IMR-90 (cell line): ENCODE measurements at regions not wholly inside any gene's neighbourhood (a gene's known extent, or its start where the extent isn't known, plus 50 kb on each side); places are given as distances from the start of the nearest gene placed in this dataset.

Source experiments
- ATAC-seq: fragments of 200-7000 bp; cut with Tn5 transposase; 2 replicates; pipeline ENCODE4 v1.9.1; 2020; ENCODE audit warnings: low read depth, mild to moderate bottlenecking, moderate library complexity
- BruUV-seq: library from RNA; stranded (reverse); fragments of 400-500 nt; replicated peaks from 2 replicates; lab custom pipeline; 2021; lab: Mats Ljungman, UMichigan
- CTCF ChIA-PET: fragments of 300-600 bp; formaldehyde crosslinking; extraction: SDS; loops from one replicate; lab custom pipeline; 2021; ENCODE audit warnings: antibody characterized with exemption; lab: Yijun Ruan, JAX
- POLR2A ChIA-PET: fragments of 300-600 bp; sonication (Branson Sonifier 250); formaldehyde crosslinking; loops from one replicate; lab custom pipeline; 2022; ENCODE audit warnings: antibody characterized with exemption; ENCODE audit not compliant: unreplicated experiment; lab: Charles Lee
- DNase-seq: peaks from one replicate; pipeline ENCODE4 v3.0.0; 2013
- H2AFZ ChIP-seq: replicated peaks from 2 replicates; pipeline ENCODE3; 2013; ENCODE audit warnings: low read length, mild to moderate bottlenecking; ENCODE audit not compliant: poor library complexity
- H2AK5ac ChIP-seq: 2 replicates; pipeline ENCODE4 v1.6.1; 2013; ENCODE audit warnings: low read depth, low read length, inconsistent platforms
- H2AK9ac ChIP-seq: replicated peaks from 2 replicates; pipeline ENCODE3; 2013; ENCODE audit warnings: mild to moderate bottlenecking, low read depth, low read length, moderate library complexity; ENCODE audit not compliant: poor library complexity
- H2BK120ac ChIP-seq: 2 replicates; pipeline ENCODE4 v1.6.1; 2013; ENCODE audit warnings: low read depth, low read length, inconsistent platforms
- H2BK15ac ChIP-seq: 3 replicates; pipeline ENCODE4 v1.6.1; 2013; ENCODE audit warnings: low read depth, low read length, inconsistent platforms
- H2BK20ac ChIP-seq: 2 replicates; pipeline ENCODE4 v1.6.1; 2013; ENCODE audit warnings: low read depth, mild to moderate bottlenecking, inconsistent platforms, low read length, moderate library complexity
- H2BK5ac ChIP-seq: 2 replicates; pipeline ENCODE4 v1.6.1; 2013; ENCODE audit warnings: mild to moderate bottlenecking, low read depth, low read length, inconsistent platforms; ENCODE audit not compliant: poor library complexity, severe bottlenecking
- H3K14ac ChIP-seq: replicated peaks from 2 replicates; pipeline ENCODE4 v1.6.1; 2013; ENCODE audit warnings: low read depth, low read length, inconsistent platforms
- H3K18ac ChIP-seq: 2 replicates; pipeline ENCODE4 v1.6.1; 2013; ENCODE audit warnings: low read depth, low read length, control low read depth
- H3K23ac ChIP-seq: 2 replicates; pipeline ENCODE4 v1.6.1; 2013; ENCODE audit warnings: low read depth, low read length, inconsistent platforms
- H3K27ac ChIP-seq: 2 replicates; pipeline ENCODE4 v1.5.1; 2013; ENCODE audit warnings: mild to moderate bottlenecking, control low read depth, low read length; ENCODE audit not compliant: insufficient read depth
- H3K27me3 ChIP-seq: 2 replicates; pipeline ENCODE4 v1.6.1; 2013; ENCODE audit warnings: low read length; ENCODE audit not compliant: control insufficient read depth, insufficient read depth
- H3K36me3 ChIP-seq: 2 replicates; pipeline ENCODE4 v1.6.1; 2013; ENCODE audit warnings: low read length, mixed read lengths; ENCODE audit not compliant: control insufficient read depth, insufficient read depth
- H3K4ac ChIP-seq: 2 replicates; pipeline ENCODE4 v1.6.1; 2013; ENCODE audit warnings: low read depth, low read length, inconsistent platforms
- H3K4me1 ChIP-seq: 2 replicates; pipeline ENCODE4 v1.6.1; 2013; ENCODE audit warnings: low read length, mixed read lengths; ENCODE audit not compliant: control insufficient read depth, insufficient read depth
- H3K4me2 ChIP-seq: 2 replicates; pipeline ENCODE4 v1.6.1; 2013; ENCODE audit warnings: low read depth, mild to moderate bottlenecking, control low read depth, low read length, moderate library complexity
- H3K4me3 ChIP-seq: 2 replicates; pipeline ENCODE4 v1.5.1; 2013; ENCODE audit warnings: low read depth, mild to moderate bottlenecking, control low read depth, low read length, moderate library complexity; ENCODE audit not compliant: insufficient read depth
- H3K56ac ChIP-seq: 2 replicates; pipeline ENCODE4 v1.6.1; 2013; ENCODE audit warnings: low read length, inconsistent platforms; ENCODE audit not compliant: insufficient read depth; ENCODE audit errors: extremely low read depth
- H3K79me1 ChIP-seq, 2 experiments: 2 replicates each; pipeline ENCODE4 v1.6.1; 2013; ENCODE audit warnings: low read length in 2 of 2, inconsistent platforms in 1 of 2, low read depth in 1 of 2
- H3K9ac ChIP-seq: 2 replicates; pipeline ENCODE4 v1.6.1; 2013; ENCODE audit warnings: low read depth, low read length, control low read depth
- H3K9me1 ChIP-seq: 2 replicates; pipeline ENCODE4 v1.6.1; 2013; ENCODE audit warnings: low read length, inconsistent platforms; ENCODE audit not compliant: insufficient read depth
- H3K9me3 ChIP-seq: 2 replicates; pipeline ENCODE4 v1.6.1; 2013; ENCODE audit warnings: low read length; ENCODE audit not compliant: control insufficient read depth, insufficient read depth
- H4K20me1 ChIP-seq: 2 replicates; pipeline ENCODE4 v1.6.1; 2013; ENCODE audit warnings: low read length, inconsistent platforms; ENCODE audit not compliant: insufficient read depth
- H4K5ac ChIP-seq: 2 replicates; pipeline ENCODE4 v1.6.1; 2013; ENCODE audit warnings: mild to moderate bottlenecking, low read depth, low read length, control low read depth
- H4K8ac ChIP-seq, 2 experiments: 2 replicates each; pipeline ENCODE4 v1.6.1; 2013; ENCODE audit warnings: low read depth in 2 of 2, low read length in 2 of 2, control low read depth in 1 of 2, inconsistent platforms in 1 of 2
- H4K91ac ChIP-seq: 2 replicates; pipeline ENCODE4 v1.6.1; 2013; ENCODE audit warnings: low read depth, low read length, inconsistent platforms; ENCODE audit not compliant: insufficient read depth
- BHLHE40 ChIP-seq: fragments of 150-350 bp; IDR thresholded peaks from 2 replicates; pipeline ENCODE4 v1.6.1; 2016; ENCODE audit warnings: mild to moderate bottlenecking, low read depth, low read length
- CEBPB ChIP-seq: IDR thresholded peaks from 2 replicates; pipeline ENCODE4 v1.6.1; 2012; ENCODE audit warnings: low read depth, low read length, improper control_type of control experiment
- CHD1 ChIP-seq: IDR thresholded peaks from 2 replicates; pipeline ENCODE4 v1.6.1; 2012; ENCODE audit warnings: low read depth, low read length, improper control_type of control experiment
- CTCF ChIP-seq: conservative IDR thresholded peaks from 2 replicates; pipeline ENCODE4 v1.5.1; 2012; ENCODE audit warnings: mild to moderate bottlenecking, low read depth, low read length, improper control_type of control experiment
- ELK1 ChIP-seq: fragments of 150-350 bp; IDR thresholded peaks from 2 replicates; pipeline ENCODE4 v1.6.1; 2016; ENCODE audit warnings: low read depth, mild to moderate bottlenecking, low read length, moderate library complexity, borderline replicate concordance
- FOS ChIP-seq: fragments of 150-350 bp; IDR thresholded peaks from 2 replicates; pipeline ENCODE4 v1.6.1; 2016; ENCODE audit warnings: low read depth, low read length
- MAFK ChIP-seq: IDR thresholded peaks from 2 replicates; pipeline ENCODE4 v1.6.1; 2012; ENCODE audit warnings: low read depth, low read length, improper control_type of control experiment
- MAZ ChIP-seq: IDR thresholded peaks from 2 replicates; pipeline ENCODE4 v1.6.1; 2012; ENCODE audit warnings: low read depth, mild to moderate bottlenecking, low read length, improper control_type of control experiment, moderate library complexity, borderline replicate concordance
- MXI1 ChIP-seq: IDR thresholded peaks from 2 replicates; pipeline ENCODE4 v1.6.1; 2012; ENCODE audit warnings: low read depth, mild to moderate bottlenecking, low read length, moderate library complexity, borderline replicate concordance
- NFE2L2 ChIP-seq: fragments of 150-350 bp; IDR thresholded peaks from 2 replicates; pipeline ENCODE4 v1.6.1; 2016; ENCODE audit warnings: low read depth, mild to moderate bottlenecking, low read length
- POLR2A ChIP-seq: IDR thresholded peaks from 2 replicates; pipeline ENCODE4 v1.6.1; 2012; ENCODE audit warnings: mild to moderate bottlenecking, low read depth, low read length
- RAD21 ChIP-seq: IDR thresholded peaks from 2 replicates; pipeline ENCODE4 v1.6.1; 2012; ENCODE audit warnings: low read length, improper control_type of control experiment
- RCOR1 ChIP-seq: IDR thresholded peaks from 2 replicates; pipeline ENCODE4 v1.6.1; 2012; ENCODE audit warnings: mild to moderate bottlenecking, low read length, improper control_type of control experiment; ENCODE audit not compliant: insufficient replicate concordance
- RFX5 ChIP-seq: IDR thresholded peaks from 2 replicates; pipeline ENCODE4 v1.8.0; 2012; ENCODE audit warnings: low read depth, mild to moderate bottlenecking, low read length, moderate library complexity
- SMC3 ChIP-seq: fragments of 150-350 bp; IDR thresholded peaks from 2 replicates; pipeline ENCODE4 v1.6.1; 2016; ENCODE audit warnings: low read depth, mild to moderate bottlenecking, antibody characterized with exemption, low read length, moderate library complexity
- USF2 ChIP-seq: fragments of 150-350 bp; IDR thresholded peaks from 2 replicates; pipeline ENCODE4 v1.6.1; 2017; ENCODE audit warnings: mild to moderate bottlenecking, antibody characterized with exemption, low read length, low read depth
- WGBS, 2 experiments: methylation state at CpG; one replicate each; pipeline versions ENCODE4 v1.1.5 to v1.1.7; 2013; ENCODE audit warnings: missing lambda C conversion rate in 2 of 2; ENCODE audit not compliant: insufficient read length in 1 of 2; ENCODE audit errors: extremely low coverage in 2 of 2; 5-methylcytosine and 5-hydroxymethylcytosine counted together
- dilution Hi-C: fragments of 300-500 bp; cut with HindIII; formaldehyde crosslinking; loops from one replicate; pipeline ENCODE4 v1.14.3; 2018; ENCODE audit warnings: low sequenced_read_pairs; ENCODE audit not compliant: unreplicated experiment
- in situ Hi-C: fragments of 300-500 bp; cut with MboI; formaldehyde crosslinking; loops from 3 replicates; pipeline ENCODE4 v1.14.3; 2019; ENCODE audit warnings: low sequenced_read_pairs, inconsistent platforms, mixed read lengths
- intact Hi-C: fragments of 100-400 bp; cut with micrococcal nuclease; formaldehyde crosslinking; loops from 2 replicates; pipeline ENCODE4 v1.10.0; 2022

- CTCF ChIA-PET: no interaction called here
- intact Hi-C loops: no loop called here
Measured at GRCh38 chr2:236403125-236403524, 138.9 kb upstream of the ASB18 start.

More at GRCh38 chr2:236403125-236403524, 138.9 kb upstream of the ASB18 start:
- no peak overlapping the region for H3K56ac ChIP-seq
- BruUV-seq: no TSS peak
- no peak for DNase-seq
- H2AK9ac ChIP-seq: no peak overlapping the region
- no peak for ATAC-seq
- no peak overlapping the region for H3K14ac ChIP-seq
- POLR2A ChIA-PET: no interaction called here
- H2BK15ac ChIP-seq: no peak overlapping the region
- H4K8ac ChIP-seq: no peak overlapping the region
- no peak overlapping the region for H3K18ac ChIP-seq
- no peak overlapping the region for H2BK120ac ChIP-seq
- in situ Hi-C loops: no loop called here
- no peak overlapping the region for H3K4ac ChIP-seq
- H3K79me1 ChIP-seq: no peaks in the 10 kb centered on the region
- no peak overlapping the region for H3K4me2 ChIP-seq
- H2AK5ac ChIP-seq: no peak overlapping the region
- no peaks in the 10 kb centered on the region for H3K4me1 ChIP-seq
- TF ChIP-seq USF2: no peak
- no peak for TF ChIP-seq NFE2L2
- TF ChIP-seq CHD1: no peak
- no peak for TF ChIP-seq MXI1
- no peak for TF ChIP-seq RAD21
- TF ChIP-seq RCOR1: no peak
- TF ChIP-seq POLR2A: no peak
- no peak for TF ChIP-seq MAZ
- no peak for TF ChIP-seq FOS
- TF ChIP-seq ELK1: no peak
- TF ChIP-seq BHLHE40: no peak
- no peak for TF ChIP-seq CEBPB
- TF ChIP-seq CTCF: no peak
- no peak for TF ChIP-seq RFX5
- no peak for TF ChIP-seq SMC3
- TF ChIP-seq MAFK: no peak
- WGBS, 2 experiments: 53% methylated on average over 4 of the region's 4 CpGs; no CpG with 5 or more reads in 1 of the 2 experiments
- no peak overlapping the region for H4K91ac ChIP-seq
- no peak overlapping the region for H3K27ac ChIP-seq
- no peaks in the 10 kb centered on the region for H3K9me1 ChIP-seq
- dilution Hi-C loops: no loop called here
- no peak overlapping the region for H3K4me3 ChIP-seq
- H3K27me3 ChIP-seq: no peaks in the 10 kb centered on the region
- H3K9ac ChIP-seq: no peak overlapping the region
- no peak overlapping the region for H2AFZ ChIP-seq
- H2BK20ac ChIP-seq: no peak overlapping the region
- H2BK5ac ChIP-seq: no peak overlapping the region
- no peaks in the 10 kb centered on the region for H3K36me3 ChIP-seq
- H4K5ac ChIP-seq: no peak overlapping the region
- no peaks in the 10 kb centered on the region for H4K20me1 ChIP-seq
- H3K23ac ChIP-seq: no peak overlapping the region
- peaks cover 14% of the 10 kb centered on the region for H3K9me3 ChIP-seq
